ENCODE measurements at regions not wholly inside any gene's neighbourhood (a gene's known extent, or its start where the extent isn't known, plus 50 kb on each side); places are given as distances from the start of the nearest gene placed in this dataset.

DNA sequence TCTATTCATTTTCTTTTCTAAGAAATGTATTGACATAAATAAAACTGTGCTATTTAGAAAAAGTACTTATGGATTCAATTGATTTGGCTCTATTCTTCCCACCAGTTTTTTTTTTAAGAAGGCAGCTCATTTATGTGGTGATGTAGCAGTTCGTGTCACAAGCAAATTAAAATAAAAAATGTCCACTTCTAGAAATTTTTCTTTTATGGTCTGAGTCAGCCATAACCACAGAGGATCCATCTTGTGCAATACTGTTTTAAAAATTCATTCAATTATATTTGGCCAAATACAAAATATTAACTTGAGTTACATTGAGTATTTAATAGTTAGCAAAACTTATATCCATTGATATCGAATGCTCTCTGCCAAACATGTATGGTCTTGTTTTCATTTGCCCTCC lies 207.9 kb upstream of the FAT1 start:
- intact Hi-C loops (cut with micrococcal nuclease) = no loop called here

DNA sequence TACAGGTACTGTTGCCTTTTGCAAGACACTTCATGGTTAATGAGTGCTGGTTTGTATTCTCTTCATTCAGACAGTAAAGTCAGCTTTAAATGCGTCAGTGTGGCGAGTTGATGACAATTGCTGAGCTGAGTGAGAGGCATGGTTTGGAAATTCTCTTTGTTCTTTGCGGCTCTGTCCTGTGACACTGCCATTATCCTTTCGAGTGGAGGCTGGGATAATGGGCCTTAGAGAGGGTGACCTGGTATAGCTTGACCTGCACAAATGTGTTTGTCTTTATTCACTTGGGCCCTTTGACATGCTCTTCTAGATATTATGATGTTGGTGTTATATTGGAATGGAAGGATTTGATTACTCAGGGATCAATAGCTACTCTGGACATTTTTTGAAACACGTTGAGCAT lies 208.5 kb upstream of the FAT1 start:
- intact Hi-C loops (cut with micrococcal nuclease) = no loop called here

DNA sequence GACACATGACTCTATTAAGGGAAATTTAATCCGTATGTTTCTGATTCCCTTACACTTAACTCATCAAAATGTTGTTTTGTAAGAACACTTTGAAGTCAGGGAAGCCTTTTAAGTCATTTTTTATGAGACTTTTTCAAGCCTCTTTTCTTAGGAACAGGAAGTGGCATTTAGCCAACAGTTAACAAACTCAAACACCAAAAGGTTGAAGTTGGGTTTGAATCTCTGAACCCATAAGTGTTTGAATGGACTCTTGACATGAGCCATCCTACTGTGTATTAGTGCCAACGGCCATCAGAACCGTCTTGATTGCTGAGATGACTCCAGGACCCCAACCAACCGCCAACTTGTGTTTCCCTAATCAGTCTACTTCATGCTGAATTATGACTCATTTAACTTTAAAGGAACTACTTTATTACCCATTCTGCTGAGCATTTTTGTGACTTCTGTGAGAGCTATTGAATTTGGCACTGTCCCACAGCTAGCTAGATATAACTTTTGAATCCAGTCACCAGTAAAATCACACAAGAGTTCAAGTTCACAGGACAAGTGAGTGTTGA lies 209.1 kb upstream of the FAT1 start:
- intact Hi-C loops (cut with micrococcal nuclease) = no loop called here

DNA sequence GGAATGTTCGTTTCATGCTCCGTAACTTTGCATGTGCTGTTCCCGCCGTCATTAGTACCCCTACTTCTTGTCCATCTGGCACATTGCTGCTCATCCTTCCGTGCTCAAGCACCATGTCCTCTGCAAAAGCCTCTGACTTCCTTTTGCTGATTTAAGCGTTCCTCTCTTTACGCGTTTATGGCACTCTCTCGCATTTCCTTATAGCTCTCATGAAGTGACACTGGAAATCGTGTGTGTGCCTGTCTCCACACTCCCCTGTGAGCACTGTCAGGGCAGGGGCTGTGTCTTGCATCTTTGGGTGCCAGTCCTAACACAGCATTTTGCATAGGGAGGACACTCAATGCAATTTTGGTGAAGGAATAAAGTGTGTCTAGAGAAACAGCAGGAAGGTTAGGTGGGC lies 210.6 kb upstream of the FAT1 start:
- intact Hi-C loops (cut with micrococcal nuclease) = no loop called here

DNA sequence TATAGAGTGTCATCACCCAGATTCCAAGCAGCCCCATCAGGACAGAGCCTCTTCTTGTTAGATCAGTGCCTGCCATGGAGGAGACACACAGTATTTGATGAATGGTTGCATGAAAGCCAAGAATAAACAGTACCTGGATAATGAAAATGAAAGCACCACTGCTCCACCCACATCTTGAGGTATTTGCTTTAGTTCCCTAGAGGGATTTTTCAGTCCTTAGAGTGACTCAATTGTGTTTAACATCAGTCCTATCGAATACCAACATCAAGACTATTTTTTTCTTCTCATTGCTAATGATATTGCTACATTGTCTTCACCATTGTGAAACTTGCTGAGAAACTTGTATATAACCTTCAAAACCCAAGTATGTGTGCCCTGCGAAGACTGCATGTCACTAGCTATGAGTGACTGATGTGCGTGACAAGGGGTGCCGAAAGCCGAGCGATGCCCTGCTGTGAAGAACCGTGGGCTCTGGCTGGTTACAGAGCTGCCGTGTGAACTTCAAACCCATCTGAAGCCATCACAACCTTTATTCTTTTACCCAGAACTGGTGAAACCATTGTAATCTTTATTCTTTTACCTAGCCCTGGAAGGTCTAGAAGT lies 211.3 kb upstream of the FAT1 start:
- intact Hi-C loops (cut with micrococcal nuclease) = no loop called here

DNA sequence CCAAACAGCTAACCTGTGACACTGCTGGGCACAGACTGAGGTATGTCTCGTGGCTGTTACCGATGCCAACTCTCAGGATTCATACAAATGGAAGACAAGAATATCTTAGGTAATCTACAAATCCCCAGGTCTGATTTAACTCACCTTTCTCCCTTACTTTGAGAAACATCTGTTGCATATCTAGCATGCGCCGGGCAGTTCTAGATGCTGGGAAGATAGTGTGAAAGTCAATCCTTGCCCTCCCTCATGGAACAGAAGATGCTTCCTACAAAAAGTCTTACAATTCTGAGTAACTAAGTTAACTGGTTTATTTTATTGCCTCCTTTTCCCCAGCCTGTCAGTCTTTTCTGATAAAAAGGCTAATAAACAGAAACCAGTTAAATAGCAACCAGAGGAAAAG lies 212.2 kb upstream of the FAT1 start:
- intact Hi-C loops (cut with micrococcal nuclease) = no loop called here

DNA sequence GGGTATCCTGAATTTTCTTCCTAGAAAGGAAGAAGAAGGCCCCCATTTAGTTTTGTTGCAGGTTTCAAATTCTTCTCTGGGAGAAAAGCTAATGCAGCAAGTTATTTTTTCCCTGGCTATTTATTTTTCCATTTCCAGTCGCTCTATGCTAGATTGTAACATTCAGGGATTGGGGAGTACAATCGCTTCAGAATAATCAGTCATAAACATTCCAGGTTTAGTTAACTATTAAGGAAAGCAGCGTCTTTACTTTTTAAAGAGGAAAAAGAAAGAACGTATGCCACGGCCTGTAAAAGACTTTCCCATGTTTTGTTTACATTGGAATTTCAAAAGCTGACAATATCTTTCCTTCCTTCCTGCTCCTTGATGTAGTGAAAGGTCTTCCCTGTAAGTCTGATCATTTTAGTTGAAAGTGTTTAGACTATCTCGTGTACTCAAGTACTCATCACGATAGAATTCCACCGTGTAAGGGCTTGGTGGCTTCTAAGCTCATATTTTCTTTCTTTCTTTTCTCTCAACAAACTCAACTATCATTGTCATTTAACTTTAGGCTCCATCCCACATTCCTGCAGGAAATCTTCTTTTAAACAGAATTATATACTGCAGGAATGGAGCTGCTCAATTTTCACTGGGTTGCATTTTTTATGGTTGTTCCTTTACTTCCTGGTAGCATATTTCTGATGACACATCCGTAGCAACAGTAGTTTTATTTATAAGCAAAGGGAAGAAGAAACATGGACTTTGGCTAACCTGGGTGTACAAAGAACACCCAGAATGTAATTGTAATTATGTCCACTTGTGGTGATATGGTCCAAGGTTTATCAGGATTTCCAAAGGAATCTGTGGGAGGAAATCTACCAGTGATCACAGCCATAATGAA lies 213.1 kb upstream of the FAT1 start:
- intact Hi-C loops (cut with micrococcal nuclease) = no loop called here

DNA sequence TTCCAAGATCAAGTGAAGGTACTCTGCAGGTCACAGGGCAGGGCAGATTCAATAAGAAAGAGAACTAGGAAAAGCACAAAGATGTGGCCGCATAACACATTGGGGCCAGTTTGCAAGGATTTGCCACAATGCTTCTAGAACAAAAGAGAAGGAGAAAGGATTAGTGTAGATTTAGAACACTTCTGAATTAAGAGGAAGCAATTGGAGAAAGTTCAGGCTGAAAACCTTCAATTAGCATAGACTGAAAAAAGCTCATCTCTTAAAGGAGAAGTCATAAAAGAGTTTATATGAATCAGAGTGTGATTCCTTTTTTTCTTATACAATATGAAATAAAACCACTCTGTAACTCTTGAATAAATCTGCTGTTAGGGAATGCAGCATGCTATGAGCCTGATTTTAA lies 215.6 kb upstream of the FAT1 start:
- intact Hi-C loops (cut with micrococcal nuclease) = no loop called here

DNA sequence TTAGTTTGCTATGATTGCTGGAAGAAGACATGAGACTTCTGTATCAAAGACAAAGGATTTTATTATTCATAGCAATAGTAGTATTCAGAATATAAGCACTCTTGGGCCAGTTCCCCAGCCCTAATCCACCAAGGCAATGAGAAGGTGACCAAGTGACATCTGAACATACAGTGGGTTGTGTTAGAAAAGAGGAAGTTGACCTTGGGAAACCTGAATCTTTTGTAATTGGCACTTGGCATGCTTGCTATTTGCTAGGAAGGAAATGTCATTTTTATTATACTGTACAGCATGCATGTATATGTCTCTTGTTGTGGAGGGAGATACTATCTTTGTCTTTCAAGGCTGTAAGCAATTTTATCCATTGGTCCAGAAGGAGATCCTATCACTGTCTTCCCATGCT lies 216.1 kb upstream of the FAT1 start:
- intact Hi-C loops (cut with micrococcal nuclease) = no loop called here

DNA sequence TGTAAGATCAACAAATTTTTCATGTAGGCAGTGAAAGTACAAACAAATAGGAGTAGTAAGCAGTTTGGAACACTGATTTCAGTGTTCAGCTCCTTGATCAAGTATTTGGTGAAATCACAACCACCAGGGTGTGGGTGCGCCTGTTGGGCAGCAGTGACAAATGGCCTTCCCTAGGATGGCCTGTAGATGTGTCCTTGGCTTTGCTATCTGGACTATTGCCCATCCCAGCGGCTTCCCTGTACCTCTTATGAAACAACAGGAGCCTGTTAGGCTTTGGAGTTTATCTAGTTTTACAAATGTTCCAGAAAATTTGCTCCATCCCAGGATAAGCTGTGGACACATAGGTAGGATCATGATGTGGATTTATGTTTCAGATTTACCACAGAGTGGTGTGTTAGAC lies 216.8 kb upstream of the FAT1 start:
- intact Hi-C loops (cut with micrococcal nuclease) = no loop called here

DNA sequence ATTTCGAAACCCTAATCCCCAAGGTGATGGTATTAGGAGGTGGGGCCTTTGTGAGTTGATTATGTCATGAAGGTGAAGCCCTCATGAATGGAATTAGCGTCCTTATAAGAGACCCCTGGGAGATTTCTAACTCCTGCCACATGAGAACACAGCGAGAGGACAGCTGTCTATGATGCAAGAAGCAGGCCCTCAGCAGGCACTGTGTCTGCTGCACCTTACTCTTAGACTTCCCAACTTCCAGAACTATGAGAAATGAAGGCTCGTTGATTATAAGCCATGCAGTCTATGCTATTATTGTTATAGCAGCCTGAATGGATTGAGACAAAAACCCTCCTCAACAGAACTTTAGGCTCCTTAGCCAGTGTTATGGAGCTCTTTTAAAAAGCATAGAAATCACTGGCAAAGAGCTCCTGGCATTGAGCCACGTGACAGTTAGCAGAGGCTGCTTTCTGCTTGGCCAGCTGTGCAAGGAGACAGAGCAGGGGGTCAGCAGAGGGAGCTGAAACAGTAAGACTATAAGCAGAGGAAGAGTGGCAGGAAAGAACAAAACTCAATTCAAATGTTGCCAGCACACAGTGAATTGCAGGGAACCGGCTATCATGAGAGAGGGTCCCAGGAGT lies 219.2 kb upstream of the FAT1 start:
- intact Hi-C loops (cut with micrococcal nuclease) = no loop called here

DNA sequence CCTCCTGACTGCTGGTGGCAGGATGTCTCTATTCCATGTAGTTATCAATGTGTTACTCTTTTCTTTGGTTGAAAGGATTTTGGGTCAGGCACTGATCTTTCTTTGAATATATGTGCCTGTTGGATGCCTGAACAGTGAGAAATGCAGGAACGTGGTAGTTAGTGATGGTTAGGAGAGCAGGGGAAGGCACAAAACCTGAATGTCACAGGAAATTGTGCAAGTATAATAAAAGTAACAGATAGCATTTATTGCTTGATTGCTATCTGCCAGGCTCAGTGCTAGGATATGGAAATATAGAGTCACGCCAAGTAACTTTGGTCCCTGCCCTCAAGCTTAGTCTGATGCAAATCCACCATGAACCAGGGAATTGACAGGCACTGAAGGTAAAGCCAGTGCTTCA lies 219.8 kb upstream of the FAT1 start:
- intact Hi-C loops (cut with micrococcal nuclease) = no loop called here

DNA sequence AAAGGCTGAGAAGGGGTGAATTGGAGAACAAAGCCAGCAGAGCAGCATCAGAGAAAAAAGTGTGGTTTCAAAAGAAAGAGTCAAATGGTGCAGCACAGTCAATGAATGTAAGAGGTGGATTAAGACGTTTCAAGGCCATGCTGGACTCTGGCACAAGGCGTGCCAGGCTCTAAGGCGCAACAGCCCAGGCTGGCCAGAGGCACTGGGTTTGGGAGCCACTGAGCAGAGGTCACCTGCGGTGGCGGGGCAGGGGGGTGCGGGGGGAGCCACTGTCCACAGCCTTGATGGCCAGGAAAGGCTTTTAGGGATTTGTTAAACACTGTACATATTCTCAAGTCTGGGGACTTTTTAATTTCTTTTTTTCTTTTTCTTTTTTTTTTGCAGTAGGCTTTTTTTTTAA lies 222.5 kb upstream of the FAT1 start:
- intact Hi-C loops (cut with micrococcal nuclease) = no loop called here

DNA sequence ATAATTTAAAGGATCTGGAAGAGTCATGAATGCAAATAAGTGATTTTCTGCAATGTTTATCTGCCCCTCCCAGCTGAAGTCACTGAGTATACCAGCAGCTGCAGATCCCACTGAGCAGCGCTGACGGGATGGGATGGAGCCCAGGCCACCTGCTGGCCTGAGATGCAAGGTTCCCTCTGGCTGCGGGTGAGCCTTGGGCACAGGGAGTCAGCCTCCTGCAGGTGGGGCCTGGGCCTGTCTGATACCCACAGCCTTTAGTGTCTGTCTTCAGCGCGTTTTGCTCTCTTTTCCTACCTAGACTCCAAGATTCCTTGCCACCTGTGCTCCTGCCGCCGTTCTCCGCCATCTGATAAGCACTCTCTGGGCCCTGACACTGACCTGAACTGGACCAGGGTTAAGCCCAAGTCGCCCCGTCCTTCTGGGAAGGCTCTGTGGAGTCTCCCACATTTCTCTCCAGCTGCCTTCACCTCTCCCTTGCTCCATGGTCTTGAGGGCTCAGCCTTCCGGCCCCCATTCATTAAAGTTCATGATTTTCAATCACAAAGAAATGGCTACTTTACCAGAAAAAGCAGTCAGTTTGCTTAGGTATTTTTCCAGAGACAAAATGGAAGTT lies 223.1 kb upstream of the FAT1 start:
- intact Hi-C loops (cut with micrococcal nuclease) = no loop called here

DNA sequence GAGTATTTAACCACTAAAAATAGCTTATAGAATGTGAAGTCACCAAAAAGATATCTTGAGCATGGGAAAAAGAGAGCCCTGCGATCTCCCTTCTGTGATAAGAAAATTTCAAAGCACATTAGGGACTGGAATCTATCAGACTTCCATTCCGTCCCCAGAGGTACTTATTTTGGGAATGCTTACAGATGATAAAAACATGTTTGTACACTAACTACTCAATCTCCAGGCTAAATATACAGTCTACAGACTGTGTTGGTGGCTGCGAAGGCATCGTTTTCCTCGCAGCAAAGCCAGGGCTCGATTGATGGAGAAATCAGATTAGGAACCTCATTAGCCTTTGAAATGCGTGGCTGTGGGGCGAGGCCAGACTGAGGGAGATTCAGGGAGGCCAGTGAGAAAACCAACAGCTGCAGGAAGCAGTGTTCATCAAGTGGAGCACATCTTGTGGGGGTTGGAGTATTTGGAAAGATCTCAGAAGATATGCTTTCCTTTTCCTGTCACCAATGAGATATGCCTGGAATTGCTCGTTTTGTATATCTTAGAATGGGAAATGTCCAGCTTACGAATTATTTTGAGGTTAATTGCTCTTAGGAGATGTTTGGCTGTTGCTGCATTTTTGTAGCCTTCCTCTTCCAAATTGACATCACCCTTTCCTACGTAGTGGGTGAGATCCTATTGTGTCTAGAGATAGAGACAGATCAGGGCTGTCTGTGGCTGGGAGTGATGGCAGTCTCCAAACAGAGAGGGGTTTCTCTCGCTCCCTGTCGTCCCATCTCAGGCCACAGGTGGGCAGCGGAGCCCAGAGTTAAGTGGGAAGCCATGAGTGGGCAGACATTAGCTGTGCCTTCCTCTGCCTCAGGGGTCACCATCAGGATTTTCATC lies 224.9 kb upstream of the FAT1 start:
- intact Hi-C loops (cut with micrococcal nuclease) = no loop called here

DNA sequence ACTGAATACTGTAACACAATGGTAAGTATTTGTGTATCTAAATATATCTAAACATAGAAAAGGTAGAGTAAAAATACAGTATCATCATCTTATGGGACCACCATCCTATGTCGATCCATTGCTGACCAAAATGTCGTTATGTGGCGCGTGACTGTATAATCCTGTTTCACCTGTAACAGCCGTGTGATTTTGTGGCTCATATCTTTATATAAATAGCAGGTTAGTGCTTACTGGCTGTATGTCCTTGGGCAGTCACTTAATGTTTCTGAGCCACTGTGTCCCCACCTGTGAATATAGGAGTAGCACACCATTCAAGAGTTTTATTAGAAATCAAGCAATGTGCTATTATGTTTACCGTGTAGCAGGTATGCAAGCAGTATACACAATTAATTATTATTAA lies 226.2 kb upstream of the FAT1 start:
- intact Hi-C loops (cut with micrococcal nuclease) = no loop called here

DNA sequence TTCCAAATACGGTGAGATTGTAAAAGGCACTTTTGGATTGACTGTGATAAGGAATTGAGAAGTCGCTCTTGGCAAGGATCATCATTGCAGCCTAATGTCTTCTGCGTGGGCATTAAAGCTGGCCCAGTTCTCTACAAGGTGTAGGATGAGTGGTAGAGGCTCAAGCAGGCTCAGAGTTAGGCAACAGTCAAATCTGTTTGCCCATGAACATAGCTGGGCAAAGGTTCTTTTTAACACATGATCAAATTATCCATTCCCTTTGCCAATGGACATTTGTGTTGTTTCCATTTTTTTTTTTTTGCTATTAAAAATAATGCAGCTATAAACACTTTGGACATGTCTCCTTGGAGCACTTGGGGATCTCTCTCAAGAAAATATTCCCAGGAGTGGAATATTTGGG lies 229.1 kb upstream of the FAT1 start:
- intact Hi-C loops (cut with micrococcal nuclease) = no loop called here

DNA sequence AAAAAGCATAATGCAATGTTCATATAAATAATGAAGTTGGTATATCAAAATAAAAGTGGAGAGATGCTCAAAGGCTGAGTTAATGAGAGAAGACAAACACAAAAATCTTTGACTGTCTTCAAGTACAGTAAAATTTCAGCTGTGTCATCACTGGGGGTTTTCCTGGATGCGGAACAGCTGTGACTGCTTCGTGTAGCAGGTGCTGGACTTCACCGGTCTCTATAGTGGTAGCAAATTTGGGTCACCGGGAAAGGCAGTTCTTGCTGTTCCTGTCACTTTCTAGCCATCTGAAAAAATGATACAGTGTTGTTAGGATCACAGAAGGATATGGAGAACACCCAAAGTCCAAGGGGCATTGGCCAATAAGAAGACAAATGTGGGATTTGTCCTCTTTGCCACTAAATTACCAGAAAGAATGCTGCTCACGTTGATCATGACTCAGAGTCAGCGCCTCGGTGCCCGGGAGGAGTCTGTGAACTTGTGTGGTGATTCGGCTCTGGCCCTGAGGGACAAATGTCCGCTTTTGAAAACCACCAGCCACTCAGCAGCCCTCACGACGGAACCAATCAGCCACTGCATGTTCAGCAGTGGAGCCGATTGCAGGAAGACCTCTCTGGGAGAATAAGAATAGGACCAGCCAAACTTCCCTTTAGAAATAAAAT lies 230.1 kb upstream of the FAT1 start:
- intact Hi-C loops (cut with micrococcal nuclease) = no loop called here

DNA sequence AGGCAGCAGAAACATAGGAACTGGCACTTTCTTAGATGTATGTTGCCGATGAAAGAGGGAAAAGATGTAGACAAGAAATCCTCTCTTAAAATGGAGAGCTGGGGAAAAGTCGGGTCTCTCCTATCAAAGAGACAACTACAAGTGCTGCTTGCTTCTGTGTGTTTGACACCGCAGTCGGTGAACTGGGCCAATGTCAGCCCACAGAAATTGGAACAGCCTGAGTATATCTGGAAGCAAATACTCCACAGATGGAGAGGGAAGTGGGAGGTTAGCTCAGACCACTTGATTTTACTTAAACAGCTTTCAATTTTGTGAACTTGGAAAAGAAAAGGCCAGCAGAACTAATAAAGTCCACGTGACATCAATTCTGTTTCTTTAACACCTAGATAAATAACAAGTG lies 230.9 kb upstream of the FAT1 start:
- intact Hi-C loops (cut with micrococcal nuclease) = no loop called here

DNA sequence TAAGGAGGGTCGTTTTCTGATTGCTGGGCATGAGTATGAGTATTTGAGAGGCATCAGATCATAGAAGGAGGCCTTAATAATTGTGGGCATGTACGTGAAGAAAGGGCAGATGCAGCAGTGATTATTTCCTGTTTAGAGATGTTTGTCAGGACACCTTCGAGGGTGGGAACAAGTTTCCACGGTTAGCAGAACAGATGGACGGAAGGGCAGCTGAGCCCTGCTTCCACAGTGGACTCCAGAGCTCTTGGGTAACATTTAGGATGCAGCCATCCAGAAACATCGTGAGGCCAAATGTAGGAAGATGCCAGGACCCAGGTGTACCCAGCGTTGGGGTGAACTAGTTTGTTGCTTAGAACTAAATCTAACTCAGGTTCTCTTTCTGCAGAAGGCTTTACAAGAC lies 231.3 kb upstream of the FAT1 start:
- intact Hi-C loops (cut with micrococcal nuclease) = no loop called here

Data from T-helper 1 cell treated with Interleukin-12 subunit alpha and Interleukin-12 subunit beta and Interleukin-4 antibody, amounts not matched to agents 30 ng/mL and 1 ng/mL, for 36 hours (primary cell).